ENCODE measurements at regions not wholly inside any gene's neighbourhood (a gene's known extent, or its start where the extent isn't known, plus 50 kb on each side); places are given as distances from the start of the nearest gene placed in this dataset.
"Not testable (repeated sequence)": the region's sequence is repeated elsewhere in the genome, so short reads cannot be mapped to it uniquely, and the experiment has no call there.

DNA sequence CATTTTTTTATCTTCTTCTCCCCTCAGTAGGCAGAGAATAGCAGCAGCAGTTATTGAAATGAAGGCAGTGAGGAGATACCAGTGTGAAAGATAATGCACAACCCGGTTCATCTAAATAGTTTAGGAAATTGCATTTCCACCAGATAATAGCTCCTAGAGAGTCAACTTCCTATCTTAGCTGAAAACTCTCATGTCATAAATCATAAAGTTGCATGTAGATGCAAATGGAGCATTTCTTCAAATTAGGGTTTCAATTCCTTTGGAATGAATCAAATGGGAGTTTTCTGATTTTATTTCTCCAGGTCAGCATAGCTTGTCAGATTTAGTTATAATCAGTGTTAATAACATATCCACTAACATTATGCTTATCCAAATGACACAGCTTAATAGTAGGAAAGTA, 335.3 kb downstream of the CNTNAP4 start:
- DNase-seq: no peak

DNA sequence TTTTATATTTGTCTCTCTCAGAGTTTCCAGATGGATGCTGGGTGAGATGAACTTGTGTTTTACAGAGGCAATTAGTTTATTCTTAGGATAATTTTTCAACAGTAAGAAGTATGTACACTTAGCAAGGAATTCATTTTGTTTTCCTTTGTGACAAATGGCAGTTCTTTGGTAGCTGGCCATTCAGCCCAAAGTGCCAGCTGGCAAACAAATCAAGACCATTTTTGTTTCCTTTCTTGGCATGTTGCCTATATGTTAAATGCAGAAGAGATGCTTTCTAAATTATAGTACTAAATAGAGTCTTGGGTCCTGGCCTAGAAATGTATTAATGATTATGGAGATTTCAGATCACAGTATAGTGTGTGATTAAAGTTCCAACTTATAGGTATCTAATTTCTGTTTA, 337.1 kb downstream of the CNTNAP4 start:
- peak; percentile 27 for DNase-seq

DNA sequence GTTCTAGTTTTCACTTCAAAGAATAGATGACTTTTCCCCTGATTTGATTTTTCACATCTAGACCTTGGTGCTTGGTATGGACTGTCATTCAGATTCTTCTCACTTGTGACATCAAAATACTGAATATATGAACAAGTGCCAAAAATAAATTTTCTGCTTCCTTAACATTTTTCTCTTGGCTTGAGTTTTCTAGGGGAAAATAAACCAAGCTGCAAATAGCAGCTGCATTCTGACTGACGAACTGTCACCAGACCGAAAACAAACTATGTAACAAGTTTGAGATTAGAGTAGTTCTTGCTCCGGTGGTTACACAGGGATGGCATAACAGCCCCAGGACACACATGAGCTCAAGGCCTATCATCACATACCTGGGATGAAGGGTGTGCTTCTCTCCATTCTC, 345.7 kb downstream of the CNTNAP4 start:
- DNase-seq: no peak

DNA sequence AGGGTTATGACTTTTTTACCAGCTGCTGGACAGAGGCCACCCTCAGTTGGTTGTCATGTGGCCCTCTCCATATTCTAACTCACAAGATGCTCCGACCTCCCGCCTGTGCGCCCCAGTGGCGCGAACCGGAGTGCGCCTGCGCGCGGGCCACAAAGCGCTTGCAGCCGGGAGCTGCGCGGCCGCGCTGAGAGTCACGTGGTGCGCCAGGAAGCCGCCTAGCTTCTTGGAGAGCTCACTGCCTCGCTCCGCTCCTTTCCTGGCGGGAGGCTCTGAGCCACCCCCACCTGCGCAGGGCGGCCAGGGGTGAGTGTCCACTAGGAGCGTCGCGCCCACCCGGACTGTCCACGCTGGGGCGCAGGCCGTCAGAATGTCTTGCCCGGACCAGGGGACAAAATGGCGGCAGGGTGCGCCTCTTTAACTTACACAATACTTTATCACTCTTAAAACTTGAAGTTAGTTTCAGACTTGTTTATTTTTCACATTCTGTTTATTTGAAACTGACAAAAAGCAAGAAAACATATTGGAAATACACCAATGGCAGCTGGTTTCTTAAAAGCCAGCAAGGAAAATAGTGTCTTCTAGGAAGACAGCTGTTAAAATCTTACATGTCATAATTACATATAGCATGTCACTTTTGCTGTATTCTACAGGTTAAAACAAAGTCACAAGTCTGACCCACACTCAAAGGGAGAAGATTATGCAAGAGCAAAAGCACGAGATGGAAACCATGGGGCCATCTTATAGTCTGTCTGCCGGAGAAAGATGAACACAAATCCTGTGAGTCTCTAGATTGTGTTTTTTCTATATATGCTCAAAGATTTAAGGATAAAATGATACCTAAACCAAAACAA, 357.9 kb downstream of the CNTNAP4 start:
- DNase-seq: no peak

DNA sequence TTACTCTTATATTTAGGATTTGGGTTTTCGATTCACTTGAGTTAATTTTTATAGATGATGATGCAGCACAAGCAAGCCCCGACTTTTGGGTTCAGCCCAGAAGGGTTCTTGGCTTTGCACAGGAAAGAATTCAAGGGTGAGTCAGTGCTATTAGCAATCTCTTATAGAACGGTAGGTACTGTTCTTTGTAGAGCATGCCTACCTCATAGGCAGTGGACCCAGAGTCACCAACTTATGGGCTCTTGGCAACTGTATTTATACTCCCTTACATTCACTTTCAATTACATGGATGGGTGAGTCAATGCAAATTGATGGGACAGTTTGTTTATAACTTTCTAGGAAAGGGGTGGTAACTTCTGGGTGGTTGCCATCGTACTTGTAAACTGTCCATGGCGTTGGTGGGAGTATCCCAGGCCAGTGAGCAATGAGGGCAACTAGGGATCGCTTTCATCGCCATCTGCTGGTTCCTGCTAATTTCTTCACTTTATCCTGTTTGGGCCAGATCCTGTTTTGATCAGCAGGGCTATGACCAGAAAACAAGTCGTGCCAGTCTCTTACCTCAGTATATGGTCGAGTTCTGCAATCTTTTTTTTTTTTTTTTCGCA, 362.6 kb downstream of the CNTNAP4 start:
- DNase-seq: no peak

DNA sequence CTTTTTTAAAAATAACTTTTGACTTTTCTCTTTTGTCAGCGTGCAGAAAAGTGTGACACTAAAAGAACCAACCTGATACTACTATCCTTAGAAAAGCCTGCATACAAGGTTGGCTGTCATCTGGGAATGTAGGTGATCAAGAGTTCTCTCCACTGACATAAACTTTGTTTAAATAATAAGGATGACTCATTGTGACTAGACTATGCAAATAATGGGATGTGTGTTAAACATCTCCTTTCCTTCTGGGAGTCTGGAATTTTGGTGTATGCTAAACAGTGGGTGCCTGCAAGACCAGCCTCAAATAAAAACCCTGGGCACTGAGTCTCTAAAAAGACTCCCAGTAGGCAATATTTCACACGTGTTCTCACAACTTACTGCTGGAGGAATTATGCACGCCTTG, 373.4 kb downstream of the CNTNAP4 start:
- DNase-seq: no peak

DNA sequence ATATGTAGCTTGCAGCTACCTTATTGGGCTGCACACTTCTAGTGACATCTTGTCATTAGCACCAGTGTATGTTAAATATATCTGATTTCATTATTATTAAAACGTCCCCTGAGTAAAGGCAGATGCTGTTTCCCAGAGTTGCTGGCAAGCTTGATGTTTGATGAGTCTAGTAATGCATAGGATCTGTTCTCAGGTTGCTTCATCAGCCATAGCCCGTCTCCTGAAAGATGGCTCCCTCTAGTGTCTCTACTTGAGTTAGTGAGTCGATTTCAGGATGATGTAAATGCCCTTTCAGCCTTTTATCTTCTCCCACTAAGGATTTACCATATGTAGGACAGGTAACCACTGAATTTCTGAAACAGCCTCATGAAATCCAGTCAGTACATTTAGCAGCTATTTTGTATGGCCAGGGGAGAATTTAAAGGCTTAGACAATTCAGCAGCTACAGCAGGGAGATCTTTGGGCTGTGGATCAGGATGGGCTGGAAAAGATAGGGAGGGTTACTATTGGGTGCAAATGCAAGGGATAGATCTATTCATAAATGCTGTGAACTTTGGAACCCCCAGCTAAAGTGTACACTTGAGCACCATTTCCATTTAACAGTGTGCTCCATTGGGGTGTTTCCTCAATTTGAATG, 376.3 kb downstream of the CNTNAP4 start:
- DNase-seq: peak; percentile 94

DNA sequence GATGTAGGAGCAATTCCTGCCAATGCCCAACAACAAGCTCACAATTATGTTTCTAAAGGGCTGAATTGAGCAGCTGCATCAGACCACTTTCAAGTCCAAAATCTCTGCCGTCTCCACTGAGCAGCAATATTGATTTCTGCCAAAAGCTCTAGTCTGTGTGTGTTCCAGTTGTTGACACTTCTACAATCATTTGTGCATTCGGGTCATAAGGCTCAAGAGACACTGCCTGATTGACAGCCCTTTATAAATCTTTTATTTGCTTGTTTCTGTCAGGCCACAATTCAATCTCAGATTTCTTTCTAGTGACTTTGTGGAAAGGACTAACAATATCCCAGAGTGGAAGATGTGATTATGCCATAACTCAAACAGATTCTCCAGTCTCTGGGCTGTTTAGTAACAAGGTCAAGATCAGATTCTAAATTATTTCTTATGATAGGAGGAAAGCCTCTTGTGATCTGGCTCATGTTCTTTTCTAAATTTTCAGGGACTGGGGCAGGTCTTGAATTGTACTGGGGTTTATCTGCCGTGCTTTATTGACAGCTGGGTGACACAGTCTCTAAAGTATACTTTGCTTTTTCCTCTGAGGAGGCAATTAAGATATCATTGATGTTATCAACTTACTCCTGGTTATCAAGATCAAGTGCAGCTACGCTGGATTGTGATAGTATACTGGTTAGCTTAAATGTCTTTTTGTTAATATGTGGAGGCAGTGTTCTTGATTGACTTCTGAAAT, 377.1 kb downstream of the CNTNAP4 start:
- DNase-seq: no peak

DNA sequence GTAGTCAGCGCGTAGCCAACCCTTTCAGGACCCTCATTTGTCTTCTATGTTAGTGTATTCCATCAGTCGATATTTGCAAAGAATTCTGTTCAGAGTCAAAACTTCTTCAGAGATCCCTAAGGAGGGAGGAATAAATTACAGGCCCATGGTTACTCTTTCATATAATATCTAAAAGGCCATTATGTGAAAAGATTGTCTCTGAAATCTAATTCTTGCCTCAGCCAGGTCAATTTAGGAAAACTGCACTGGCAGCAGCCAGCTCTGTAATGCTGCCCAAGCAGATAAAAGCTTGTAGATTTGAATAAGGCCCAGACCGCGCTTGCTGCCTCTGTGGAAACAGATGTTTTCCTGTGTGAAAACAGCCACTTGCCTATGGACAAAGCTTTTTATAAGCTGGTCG, 379.8 kb downstream of the CNTNAP4 start:
- no peak for DNase-seq

DNA sequence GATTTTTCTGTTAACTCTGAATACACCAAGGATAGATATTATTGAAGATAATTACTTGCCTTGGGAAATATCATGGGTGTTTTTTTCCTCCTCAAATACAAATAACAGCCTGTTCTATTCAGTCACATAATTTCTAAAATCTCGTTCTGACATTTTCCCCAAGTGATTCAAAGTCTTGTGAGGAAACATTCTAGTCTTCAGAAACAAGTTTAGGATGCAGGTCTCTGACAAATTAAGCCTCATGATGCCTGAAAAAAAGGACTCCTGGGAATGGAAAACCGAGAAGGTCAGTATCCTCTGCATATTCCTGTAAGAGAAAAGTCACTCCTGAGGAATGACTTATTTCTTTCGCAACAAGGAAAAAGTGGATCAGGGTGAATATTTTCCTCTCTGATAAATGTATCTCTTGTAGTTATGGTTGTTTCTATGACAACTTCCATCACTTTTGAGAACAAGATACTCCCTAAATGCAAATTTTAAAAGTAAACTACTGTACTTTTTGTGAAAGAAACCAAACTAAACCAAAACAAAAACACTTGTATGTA, 384.6 kb downstream of the CNTNAP4 start:
- no peak for DNase-seq

DNA sequence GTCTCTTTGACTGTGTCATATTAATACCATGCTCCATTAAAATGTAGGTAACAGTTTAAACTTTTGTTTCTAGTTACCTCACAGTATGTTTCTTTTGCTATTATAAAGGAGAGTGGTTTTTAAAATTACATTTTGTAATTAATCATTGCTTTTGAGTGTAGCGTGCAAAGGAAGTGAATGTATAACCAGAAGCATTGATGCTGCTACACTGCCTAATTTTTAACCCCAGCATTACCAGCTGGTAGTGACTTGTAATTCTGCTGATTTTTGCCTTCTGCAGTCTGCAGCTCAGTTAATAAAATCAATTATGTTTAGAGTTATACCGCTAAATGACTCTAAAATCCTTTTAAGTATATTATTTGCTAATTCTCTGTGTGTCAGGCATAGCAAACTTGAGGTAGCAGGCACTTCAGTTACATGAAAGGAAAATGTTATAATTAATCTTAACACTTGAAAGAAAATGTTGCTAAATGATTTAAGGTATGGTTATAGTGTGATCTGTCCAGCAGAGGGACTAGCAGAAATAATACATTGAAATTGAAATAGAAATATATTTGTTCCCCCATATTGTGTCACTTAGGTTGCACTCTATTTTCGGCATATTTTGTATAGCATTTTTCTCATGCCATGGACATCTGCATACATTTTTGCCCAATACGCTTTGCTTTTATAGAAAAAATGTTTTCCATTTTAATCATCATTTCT, 388.5 kb downstream of the CNTNAP4 start:
- DNase-seq: no peak

DNA sequence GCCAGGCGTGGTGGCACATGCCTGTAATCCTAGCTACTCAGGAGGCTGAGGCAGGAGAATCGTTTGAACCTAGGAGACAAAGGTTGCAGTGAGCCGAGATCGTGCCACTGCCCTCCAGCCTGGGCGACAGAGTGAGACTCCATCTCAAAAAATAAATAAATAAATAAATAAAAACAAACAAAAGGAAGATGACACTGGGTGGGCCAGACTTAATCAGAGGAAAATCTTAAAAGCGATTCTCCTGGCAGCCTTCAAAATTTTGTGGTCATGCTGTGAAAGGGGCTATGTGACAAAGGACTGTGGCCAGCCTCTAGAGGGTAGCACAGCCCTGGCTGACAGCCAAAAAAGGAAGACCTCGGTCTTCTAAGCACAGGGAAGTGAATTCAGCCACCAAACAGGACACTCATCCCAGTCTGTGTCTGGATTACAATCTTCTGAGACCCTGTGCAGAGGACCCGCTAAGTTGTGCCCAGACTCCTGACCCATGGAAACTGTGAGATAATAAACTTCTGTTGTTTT, 391.1 kb downstream of the CNTNAP4 start:
- DNase-seq: no peak

DNA sequence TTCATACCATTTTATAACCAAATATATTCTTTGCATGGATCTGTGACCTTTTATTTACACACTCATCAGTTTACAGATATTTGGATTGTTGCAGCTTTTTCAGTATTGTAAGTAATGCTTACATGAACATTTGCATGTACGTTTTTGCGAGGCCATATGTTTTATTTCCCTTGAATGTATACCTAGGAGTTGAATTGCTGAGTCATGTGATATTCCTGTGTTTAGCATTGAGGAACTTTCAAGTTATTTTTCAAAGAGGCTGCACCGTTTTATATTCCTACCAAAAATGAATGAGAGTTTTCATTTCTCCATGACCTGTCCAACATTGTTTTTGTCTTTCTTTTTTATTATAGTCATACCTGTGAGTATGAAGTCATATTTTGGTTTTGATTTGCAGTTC, 392.1 kb downstream of the CNTNAP4 start:
- DNase-seq: no peak

DNA sequence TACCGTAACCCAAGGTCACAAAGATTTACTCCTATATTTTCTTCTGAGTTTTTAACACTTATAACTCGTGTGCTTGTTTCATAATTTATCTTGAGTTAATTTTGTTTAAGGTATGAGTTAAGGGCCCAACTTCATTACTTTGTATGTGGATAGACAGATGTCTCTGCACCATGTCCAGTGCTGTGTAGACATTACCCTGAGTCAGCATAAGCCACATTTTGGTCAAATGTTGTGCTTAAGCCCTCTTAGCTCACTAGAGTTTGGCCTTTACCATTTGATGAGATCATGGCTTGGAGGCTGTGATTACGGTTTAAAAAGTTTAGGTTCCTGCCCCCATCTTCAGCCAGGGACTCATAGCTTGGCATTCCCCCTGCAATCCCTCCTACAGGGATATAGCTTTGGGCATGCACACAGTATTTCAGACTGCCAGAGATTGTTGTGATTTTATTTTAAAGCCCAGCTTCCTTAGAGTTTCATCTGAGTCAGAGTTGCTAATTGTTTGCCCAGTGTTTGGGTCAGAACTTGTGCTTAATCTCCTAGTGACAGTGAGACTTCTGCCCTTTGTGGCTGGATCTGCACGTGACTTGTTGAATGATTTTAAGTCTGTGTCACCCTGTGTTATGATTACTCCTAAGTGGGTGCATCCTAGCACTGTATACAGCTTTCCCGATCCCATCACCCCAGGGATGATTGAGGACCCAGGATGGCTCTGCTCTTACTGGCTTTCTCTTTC, 393.1 kb downstream of the CNTNAP4 start:
- DNase-seq: no peak

DNA sequence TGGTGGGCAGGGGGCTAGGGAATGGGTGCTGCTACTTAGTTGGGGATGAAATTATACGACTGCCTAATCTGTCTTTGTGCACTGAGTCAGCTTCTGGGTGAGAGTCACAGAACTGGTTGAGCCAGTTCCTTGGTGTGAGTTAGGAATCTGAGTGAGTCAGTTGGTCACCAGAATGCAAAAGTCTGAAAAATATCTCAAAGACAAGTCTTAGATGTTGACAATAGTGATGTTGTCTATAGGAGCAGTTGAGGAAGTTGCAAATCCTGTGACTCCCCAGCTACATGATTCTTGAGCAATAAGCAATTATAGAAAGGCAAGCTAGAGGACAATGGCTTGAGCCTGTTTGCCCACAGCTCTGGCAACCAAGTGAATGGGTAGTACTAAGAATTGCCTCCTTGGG, 399.2 kb downstream of the CNTNAP4 start:
- DNase-seq: no peak

DNA sequence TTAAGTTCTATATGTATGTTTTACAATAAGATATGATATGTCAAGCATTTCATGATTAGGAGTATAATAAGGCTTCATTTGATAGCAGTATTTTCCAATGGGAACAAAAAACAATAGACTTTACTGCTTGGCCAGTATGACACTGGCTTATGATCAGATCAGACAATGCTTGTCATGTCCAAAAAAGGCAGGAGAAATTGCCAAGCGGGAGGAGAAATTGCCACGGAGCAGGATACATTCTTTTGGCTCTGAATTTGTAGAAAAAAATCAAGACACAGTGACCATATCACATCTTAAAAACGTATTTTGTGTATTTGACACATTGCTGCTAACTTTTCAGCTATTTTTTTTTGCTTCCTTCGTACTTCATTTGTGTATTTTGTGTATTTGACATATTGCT, 404.1 kb downstream of the CNTNAP4 start:
- DNase-seq: no peak

DNA sequence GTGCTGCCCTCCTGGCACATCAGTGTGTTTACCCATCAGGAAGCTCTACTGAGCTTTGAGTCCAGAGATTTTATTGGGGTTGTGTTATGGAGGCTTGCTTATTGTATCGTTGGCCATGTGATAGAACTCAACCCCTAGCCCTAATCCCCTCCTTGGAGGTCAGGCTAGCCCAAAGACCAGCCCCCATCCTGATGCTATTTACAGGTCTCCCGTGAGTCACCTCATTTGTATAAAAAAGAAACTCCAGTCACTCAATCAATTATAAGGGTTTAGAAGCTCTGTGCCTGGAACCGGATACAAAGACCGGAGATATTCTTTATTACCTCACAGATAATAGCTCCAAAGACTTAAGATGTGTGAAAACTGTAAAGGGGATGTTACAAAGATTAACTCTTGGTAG, 405.9 kb downstream of the CNTNAP4 start:
- no peak for DNase-seq

DNA sequence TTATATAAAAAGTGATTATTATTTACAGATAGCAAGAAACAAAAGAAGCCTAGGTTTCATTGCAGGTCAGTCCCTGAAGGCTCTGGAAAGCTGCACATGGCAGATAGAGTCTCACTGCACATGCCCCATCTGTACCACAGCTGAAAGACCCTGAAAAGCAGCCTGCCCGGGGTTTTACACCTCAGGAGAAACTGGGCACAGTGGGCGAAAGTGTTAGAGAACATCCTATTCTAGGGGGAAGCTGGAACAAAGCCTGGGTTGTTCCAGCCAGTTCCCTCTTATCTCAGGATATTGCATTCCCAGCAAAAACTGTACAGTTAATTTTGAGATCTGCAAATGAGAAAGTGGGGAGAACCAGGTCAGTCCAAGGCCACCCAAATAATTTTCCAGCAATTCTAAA, 419.7 kb downstream of the CNTNAP4 start:
- DNase-seq: no peak

DNA sequence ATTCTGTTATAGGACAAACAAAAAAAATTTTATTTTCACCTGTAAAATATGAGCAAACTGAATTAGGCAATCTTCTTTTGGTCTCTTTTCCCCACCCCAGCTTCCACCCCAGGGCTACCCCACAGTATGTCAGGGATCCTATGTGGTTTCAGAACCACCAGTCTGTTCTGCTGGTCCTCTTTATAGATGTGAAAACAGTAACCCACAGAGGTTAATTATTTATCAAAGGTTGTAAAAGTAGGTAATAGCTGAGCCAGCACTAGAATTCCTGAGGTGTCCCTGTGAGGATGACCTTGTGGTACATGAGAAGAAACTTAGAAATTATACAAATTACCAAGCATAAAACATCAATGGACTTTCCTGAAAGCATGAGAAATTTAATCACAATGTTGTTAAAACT, 428.7 kb downstream of the CNTNAP4 start:
- DNase-seq: no peak

DNA sequence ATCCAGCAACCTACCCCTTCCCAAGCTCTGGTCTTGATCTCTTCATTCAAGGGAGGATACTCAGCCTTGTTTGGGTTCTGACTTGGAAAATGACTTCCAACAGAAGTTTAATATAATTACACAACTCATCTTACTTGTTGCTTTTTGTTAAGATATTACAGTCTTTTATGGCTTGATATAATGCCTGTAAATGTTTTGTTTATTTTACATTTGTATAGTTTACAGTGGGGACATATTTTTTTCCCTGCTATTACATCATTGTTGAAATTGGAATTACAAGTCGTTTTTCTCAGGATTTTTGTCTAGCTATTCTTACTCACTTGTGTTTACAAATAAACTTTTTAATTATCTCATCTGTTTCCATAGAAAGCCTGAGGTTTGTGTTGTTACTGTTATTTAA, 436.0 kb downstream of the CNTNAP4 start:
- no peak for DNase-seq

DNA sequence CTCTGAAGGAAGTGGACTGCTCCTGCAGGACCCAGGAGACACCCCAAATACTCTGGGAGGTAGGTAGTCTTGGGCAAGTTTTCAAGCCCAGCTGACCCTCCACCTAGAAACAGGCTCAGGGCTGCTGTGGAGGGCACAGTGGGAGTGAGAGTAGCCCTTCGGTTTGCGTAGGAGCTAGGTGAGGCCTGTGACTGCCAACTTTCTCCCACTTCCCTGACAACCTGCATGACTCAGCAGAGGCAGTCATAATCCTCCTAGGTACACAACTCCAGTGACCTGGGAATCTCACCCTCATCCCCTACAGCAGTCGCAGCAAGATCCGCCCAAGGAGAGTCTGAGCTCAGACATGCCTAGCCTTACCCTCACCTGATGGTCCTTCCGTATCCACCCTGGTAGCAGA, 439.1 kb downstream of the CNTNAP4 start:
- not testable (repeated sequence) for DNase-seq

DNA sequence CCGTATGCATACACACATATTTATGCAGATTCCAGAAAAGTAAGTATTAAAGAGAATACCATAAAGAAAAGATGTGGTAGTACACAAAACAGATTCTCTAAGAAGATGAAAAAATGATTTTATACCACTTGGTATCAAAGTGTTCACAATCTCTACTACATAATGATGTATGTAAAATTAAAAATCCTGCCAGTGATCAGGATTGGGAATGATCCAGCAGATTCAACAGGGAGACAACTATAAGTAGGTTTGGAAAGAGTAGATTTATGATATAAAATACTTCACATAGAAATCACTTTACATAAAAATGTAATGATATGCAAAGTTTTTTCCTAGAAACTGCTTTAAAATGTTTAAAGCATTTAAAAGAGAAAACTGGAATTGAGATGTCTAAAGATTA, 447.0 kb downstream of the CNTNAP4 start:
- DNase-seq: no peak
